Progenitor cell of endocrine pancreas (in vitro differentiated cells): ENCODE measurements at regions not wholly inside any gene's neighbourhood (a gene's known extent, or its start where the extent isn't known, plus 50 kb on each side); places are given as distances from the start of the nearest gene placed in this dataset.
"Not testable (repeated sequence)": the region's sequence is repeated elsewhere in the genome, so short reads cannot be mapped to it uniquely, and the experiment has no call there.

Experiments
- DNase-seq: peaks from one replicate; pipeline ENCODE4 v3.0.0; 2021; ENCODE audit warnings: low spot score; ENCODE audit not compliant: unreplicated experiment
- H3K27ac Mint-ChIP-seq: 2 replicates; pipeline ENCODE4 v1.8.0; 2021; ENCODE audit warnings: mild to moderate bottlenecking, moderate library complexity, mixed read lengths
- H3K27me3 Mint-ChIP-seq: 2 replicates; pipeline ENCODE4 v1.8.0; 2021; ENCODE audit warnings: mixed read lengths
- H3K36me3 Mint-ChIP-seq: 2 replicates; pipeline ENCODE4 v1.8.0; 2022; ENCODE audit warnings: mixed read lengths; ENCODE audit not compliant: insufficient read depth
- H3K4me1 Mint-ChIP-seq: 2 replicates; pipeline ENCODE4 v1.8.0; 2021; ENCODE audit warnings: low read depth, mixed read lengths
- H3K4me3 Mint-ChIP-seq: 2 replicates; pipeline ENCODE4 v1.8.0; 2021; ENCODE audit warnings: low read depth, mild to moderate bottlenecking, moderate library complexity, mixed read lengths
- H3K9me3 Mint-ChIP-seq: 2 replicates; pipeline ENCODE4 v1.8.0; 2021; ENCODE audit warnings: low read depth, mixed read lengths
- TF ChIP-seq, protein P1 (sequence below): fragments of 200-600 bp; sonication (generic); IDR thresholded peaks from one replicate; pipeline ENCODE4 v1.5.0; 2021; ENCODE audit warnings: antibody characterized with exemption, mild to moderate bottlenecking; ENCODE audit not compliant: unreplicated experiment

DNA sequence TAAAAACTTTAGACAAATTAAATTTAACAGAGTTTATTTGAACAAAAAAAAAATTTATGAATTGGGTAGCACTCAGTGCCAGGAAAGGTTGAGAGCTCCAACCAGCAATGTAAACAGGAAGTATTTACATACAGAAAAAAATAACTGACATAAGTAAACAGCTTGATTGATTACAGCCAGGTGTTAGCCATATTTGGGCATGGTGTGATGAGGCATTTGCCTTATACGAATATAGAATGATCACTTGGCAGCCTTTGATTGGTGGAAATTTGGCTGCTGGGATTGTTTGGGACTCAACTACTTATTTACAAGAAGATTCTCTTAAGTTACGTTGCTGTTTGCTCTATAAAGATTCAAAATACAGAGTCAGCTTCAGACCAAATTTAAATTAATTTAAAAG is 172.0 kb downstream of the ADAM29 start:
- Mint-ChIP-seq H3K36me3 (no peaks in the 10 kb centered on the region), H3K9me3 (peaks cover 11% of the 10 kb centered on the region), H3K4me3 (no peak overlapping the region), H3K27me3 (no peaks in the 10 kb centered on the region), H3K4me1 (no peaks in the 10 kb centered on the region), H3K27ac (no peak overlapping the region)
- DNase-seq, result no peak
- TF ChIP-seq, protein P1, sequence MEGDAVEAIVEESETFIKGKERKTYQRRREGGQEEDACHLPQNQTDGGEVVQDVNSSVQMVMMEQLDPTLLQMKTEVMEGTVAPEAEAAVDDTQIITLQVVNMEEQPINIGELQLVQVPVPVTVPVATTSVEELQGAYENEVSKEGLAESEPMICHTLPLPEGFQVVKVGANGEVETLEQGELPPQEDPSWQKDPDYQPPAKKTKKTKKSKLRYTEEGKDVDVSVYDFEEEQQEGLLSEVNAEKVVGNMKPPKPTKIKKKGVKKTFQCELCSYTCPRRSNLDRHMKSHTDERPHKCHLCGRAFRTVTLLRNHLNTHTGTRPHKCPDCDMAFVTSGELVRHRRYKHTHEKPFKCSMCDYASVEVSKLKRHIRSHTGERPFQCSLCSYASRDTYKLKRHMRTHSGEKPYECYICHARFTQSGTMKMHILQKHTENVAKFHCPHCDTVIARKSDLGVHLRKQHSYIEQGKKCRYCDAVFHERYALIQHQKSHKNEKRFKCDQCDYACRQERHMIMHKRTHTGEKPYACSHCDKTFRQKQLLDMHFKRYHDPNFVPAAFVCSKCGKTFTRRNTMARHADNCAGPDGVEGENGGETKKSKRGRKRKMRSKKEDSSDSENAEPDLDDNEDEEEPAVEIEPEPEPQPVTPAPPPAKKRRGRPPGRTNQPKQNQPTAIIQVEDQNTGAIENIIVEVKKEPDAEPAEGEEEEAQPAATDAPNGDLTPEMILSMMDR, result no peak

- DNase-seq, result no peak
- no peak overlapping the region for H3K27ac Mint-ChIP-seq
- TF ChIP-seq, protein P1, result no peak
- H3K9me3 Mint-ChIP-seq, result peaks cover 11% of the 10 kb centered on the region
- no peaks in the 10 kb centered on the region for H3K4me1 Mint-ChIP-seq
- H3K36me3 Mint-ChIP-seq, result no peaks in the 10 kb centered on the region
- no peaks in the 10 kb centered on the region for H3K27me3 Mint-ChIP-seq
- no peak overlapping the region for H3K4me3 Mint-ChIP-seq
Observed at GRCh38 chr4:175091649-175092048, 173.5 kb downstream of the ADAM29 start.

DNA sequence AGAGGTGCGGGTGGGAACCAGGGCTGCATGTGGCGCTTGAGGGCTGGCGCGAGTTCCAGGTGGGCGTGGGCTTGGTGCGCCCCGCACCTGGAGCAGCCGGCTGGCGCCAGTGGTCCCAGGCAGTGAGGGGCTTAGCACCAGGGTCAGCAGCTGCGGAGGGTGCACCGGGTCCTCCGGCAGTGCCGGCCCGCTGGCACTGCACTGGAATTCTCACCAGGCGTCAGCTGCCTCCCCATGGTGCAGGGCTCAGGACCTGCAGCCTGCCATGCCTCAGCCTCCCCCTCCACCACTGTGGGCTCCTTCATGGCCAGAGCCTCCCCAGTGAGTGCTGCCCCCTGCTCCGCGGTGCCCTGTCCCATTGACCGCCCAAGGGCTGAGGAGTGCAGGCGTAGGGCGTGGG is 174.0 kb downstream of the ADAM29 start:
- TF ChIP-seq, protein P1, result no peak
- H3K27me3 Mint-ChIP-seq, result no peaks in the 10 kb centered on the region
- no peak overlapping the region for H3K4me3 Mint-ChIP-seq
- no peaks in the 10 kb centered on the region for H3K4me1 Mint-ChIP-seq
- H3K27ac Mint-ChIP-seq, result no peak overlapping the region
- no peak for DNase-seq
- H3K36me3 Mint-ChIP-seq, result no peaks in the 10 kb centered on the region
- peaks cover 11% of the 10 kb centered on the region for H3K9me3 Mint-ChIP-seq

GRCh38 chr4:175093055-175093454 is 174.9 kb downstream of the ADAM29 start:
- H3K36me3 Mint-ChIP-seq, H3K27me3 Mint-ChIP-seq, H3K4me1 Mint-ChIP-seq, H3K9me3 Mint-ChIP-seq, H3K27ac Mint-ChIP-seq, DNase-seq, H3K4me3 Mint-ChIP-seq: not testable (repeated sequence)

GRCh38 chr4:175103403-175103802 is 185.2 kb downstream of the ADAM29 start:
- Mint-ChIP-seq H3K4me3 (no peak overlapping the region), H3K4me1 (no peaks in the 10 kb centered on the region), H3K9me3 (no peaks in the 10 kb centered on the region), H3K27me3 (no peaks in the 10 kb centered on the region), H3K27ac (no peak overlapping the region), H3K36me3 (no peaks in the 10 kb centered on the region)
- no peak for DNase-seq
- TF ChIP-seq, protein P1, result no peak

- Mint-ChIP-seq H3K4me3 (no peak overlapping the region), H3K4me1 (no peaks in the 10 kb centered on the region), H3K27ac (no peak overlapping the region), H3K9me3 (peaks cover 11% of the 10 kb centered on the region), H3K27me3 (no peaks in the 10 kb centered on the region), H3K36me3 (no peaks in the 10 kb centered on the region)
- TF ChIP-seq, protein P1, result no peak
- no peak for DNase-seq
Observed at GRCh38 chr4:175106301-175106700, 188.1 kb downstream of the ADAM29 start.
